ENCODE measurements at regions not wholly inside any gene's neighbourhood (a gene's known extent, or its start where the extent isn't known, plus 50 kb on each side); places are given as distances from the start of the nearest gene placed in this dataset.

DNA sequence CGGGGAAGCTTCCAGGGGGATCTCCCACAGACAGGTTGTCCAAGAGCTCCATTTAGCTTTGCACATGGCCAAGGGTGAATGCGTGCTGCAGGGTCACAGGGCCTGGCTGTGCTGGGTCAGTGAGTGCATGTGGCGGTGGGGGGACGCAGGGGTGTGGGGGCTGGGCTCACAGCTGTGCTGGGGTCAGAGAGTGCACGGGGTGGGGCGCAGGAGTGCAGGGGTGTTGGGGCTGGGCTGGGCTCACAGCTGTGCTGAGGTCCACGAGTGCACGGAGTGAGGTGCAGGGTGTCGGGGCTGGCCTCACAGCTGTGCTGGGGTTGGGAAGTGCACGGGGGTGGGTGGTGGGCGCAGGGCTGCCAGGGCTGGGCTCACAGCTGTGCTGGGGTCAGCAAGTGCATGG, 557.7 kb downstream of the BRD1 start:
- DNase-seq = no peak

DNA sequence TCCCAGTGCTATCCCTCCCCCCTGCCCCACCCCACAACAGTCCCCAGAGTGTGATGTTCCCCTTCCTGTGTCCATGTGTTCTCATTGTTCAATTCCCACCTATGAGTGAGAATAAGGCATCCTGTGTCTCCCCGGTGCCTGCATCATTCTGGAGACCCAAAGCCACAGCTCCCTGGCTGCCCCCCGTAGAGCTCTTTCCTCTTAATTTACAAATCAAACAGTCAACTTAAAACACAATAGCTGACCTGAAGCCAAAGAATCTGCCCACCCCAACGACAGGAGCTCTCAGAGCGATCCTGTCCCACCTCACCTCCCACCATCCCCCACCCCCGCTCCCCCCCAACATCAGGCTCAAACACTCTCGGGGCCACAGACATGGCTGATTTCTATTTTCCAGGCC, 558.3 kb downstream of the BRD1 start:
- DNase-seq = no peak

DNA sequence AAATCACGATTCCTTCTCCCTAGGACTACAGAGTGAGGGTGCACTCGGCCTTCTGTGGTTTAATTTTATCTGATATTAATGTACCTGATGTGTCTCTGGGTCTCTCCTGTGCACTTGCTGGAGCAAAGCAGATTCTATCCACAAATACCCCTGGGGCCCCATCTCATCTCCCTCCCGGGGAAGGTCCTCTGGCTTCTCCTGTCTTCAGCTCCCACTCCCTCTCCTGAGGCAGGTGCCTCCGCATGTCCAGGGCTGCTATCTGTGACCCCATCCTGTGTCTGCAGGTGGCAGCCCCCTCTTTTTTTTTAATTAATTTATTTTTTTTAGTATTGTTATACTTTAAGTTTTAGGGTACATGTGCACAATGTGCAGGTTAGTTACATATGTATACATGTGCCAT, 558.7 kb downstream of the BRD1 start:
- no peak for DNase-seq

DNA sequence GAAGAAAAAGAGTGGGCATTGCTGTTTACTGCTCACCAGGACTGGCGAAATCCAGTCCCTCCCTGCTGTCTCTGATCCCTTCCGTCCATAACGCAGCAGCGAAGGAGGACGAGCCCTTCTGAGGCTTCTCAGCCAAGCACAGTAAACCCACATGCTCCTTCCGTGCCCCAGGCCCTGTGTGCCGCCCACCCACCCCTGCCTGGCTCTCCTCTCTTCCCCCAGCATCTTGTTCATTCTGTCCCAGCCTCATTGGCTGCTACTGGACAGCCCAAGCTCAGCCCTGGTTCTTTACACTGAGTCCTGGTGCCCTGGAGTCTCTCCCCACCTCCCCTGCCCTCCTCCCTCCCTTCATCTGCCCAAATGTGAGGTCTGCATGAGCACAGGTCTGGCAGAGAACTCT, 559.7 kb downstream of the BRD1 start:
- DNase-seq = no peak

DNA sequence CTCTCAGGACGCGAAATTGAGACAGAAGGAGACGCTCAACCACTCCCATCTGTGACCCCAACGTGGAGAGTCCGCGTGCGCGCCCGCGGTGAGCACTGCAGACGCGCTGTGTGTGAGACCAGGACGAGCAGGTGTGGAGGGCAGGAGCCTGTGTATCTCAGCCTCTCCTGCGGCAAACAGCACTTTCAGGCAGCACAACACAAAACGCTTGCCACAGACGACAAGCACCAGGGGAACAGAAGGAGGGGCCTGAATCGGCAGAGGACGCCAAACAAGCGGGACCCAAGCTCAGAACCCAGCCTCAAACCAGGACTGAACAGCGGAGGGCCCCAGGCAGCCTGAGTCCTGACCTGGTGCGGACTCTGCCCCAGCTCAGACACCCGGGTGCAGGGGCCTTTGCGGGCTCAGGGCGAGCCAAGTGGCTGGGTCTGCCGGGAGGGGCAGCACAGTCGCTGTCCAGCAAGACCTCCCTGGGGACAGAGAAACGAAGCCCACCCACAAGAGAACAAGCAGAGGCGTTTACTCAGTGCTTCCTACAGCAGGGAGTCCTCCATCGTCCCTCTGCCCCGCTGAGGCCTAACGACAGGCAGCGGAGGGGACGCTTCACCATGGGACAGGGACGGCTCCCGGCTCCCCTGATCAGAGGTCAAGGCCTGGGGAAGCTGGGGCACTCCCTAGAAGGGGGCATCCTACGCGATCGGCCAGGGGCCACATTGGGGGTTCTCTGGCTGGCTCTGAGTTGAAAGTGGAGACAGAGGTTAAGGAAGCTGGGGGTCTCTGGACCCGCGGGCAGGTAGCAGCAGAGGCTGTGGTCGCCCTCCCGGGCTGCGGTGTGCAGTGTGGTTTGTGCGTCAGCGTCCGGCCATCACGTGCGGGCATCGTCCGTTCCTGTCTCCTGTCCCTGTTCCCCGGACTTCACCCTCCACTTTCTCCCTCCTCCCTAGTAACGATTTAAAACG, 560.8 kb downstream of the BRD1 start:
- DNase-seq = no peak

DNA sequence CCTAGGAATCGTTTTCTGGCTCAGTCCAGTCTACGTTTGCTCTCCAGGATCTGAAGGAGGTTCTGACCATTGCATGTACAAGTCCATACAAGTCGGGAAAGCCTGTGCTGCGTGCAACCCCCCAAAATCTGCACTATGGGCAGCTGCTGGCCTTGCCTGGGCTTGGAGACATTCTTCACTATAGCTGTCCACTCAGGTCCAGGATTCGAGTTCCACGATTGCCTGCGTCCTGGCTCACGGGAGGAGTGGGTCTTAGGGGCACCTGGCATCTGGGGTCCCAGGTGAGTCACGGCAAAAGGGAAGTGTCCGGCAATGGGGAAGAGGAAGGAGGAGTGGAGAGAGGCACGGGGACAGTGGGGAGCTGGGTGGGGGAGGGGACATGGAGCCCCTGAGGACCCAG, 563.0 kb downstream of the BRD1 start:
- DNase-seq = no peak

DNA sequence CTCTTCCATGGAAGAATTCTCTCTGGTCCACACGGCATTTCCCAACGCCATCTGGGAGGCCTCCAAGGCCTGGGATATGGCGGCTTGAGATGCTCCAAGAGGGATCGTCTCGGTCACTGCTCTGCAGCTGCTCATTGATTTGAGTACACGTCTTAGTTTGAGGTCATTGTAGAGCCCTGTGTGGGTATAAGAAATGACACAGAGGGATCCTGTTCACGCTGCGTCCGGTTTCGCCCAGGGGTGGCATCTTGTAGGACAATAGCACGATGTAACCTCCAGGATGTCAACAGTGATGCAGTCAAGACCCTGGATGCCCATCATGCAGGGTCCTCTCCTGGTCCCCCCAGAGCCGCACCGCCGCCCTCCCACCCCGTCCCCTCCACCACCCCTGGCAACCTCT, 564.6 kb downstream of the BRD1 start:
- no peak for DNase-seq

DNA sequence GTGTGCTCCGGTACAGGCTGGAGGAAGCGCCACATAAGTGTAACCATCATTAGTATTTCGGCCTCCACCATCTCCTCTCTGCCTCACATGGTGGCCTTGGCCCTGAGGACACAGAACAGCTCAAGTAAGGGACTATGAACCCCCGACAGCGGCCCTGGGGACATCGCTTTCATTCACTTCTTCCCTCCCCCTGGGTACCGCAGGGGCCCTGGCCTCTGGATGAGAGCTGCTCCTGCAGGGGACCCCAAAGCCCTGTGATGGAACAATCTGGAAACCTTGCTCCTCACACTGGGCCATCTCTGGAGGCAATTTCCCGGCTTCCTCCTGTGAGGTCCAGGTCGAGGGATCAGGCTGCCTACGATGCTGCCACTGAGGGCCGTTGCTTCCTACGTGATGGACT, 565.5 kb downstream of the BRD1 start:
- no peak for DNase-seq

DNA sequence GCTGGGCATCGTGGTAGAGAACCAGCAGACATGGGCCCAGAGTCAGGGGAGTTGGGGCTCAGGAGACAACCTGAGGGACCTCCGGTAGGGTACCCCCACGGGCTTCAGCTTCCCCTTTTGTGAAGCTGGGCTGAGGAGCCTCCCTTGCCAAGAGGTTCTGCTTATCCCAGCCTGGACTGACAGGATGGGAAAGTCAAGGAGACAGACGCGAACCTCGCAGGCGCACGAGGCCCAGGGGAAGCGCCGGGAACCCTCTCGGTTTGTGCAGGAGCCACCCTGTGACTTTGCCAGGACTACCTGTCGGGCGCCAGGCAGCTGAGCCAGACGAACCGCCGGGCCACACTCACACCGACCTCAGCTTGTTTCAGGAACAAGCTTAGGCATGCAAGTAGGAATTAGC, 566.1 kb downstream of the BRD1 start:
- DNase-seq = no peak

DNA sequence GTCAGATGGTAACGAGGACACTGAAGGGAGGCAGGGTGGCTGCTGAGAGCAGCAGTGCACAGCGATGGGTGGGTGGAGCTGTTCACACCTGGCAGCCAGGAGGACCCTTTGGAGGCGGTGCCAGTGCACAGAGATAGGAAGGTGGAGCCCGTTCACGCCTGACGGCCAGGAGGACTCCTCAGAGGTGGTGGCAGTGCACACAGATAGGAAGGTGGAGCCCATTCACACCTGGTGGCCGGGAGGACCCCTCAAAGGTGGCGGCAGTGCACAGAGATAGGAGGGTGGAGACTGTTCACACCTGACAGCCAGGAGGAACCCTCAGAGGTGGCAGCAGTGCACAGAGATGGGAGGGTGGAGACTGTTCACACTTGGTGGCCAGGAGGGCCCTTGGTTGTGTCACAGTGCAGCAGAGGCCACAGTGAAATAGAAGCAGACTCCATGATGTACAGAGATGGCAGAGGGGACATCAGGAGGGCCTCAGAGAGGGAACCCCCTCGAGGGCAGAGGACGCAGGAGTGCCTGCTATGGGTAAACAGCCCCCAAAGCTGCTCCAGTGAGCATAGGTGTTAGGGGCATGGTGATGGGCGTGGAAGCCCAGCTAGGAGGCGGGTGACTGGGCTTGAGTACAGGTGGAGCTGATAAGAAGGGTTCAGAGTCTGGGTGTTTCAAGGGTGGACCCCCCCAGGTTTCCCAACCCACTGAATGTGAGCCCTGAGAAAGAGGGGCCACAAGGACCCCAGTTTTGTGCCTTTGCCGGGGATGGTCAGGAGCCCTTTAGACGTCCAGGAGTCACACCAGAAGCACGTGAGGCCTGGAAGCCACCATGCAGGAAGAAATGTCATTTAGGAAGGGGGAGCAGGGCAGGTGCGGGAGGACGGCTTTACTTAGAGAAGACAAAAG, 566.7 kb downstream of the BRD1 start:
- no peak for DNase-seq

DNA sequence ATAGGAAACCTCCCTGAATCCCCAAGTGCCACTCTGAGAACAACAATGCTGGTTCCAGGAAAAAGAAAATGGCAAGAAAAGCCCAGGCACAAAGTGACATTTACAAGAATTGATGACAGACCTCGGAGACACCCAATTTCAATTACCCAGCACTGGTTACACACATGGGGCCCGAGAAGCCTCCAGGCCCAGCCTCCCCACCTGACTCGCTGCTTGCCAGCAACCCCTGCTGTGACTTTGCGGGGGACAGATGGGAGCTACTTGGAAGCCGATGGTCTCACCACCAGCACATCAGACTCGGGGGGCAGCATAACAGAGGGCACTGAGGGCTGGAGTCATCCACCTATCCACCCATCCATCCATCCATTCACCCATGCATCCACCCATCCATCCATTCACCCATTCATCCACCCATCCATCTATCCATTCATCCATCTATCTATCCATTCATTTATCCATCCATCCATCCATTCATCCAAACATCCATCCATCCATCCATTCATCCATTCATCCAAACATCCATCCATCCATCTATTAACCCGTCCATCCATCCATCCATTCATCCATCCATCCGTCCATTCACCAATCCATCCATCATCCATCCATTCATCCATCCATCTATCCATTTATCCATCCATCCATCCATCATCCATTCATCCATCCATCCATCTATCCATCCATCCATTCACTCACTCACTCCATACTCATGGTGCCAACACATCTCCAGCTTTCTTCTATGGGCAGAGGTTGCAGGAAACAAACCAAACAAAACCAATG, 567.6 kb downstream of the BRD1 start:
- DNase-seq = no peak

DNA sequence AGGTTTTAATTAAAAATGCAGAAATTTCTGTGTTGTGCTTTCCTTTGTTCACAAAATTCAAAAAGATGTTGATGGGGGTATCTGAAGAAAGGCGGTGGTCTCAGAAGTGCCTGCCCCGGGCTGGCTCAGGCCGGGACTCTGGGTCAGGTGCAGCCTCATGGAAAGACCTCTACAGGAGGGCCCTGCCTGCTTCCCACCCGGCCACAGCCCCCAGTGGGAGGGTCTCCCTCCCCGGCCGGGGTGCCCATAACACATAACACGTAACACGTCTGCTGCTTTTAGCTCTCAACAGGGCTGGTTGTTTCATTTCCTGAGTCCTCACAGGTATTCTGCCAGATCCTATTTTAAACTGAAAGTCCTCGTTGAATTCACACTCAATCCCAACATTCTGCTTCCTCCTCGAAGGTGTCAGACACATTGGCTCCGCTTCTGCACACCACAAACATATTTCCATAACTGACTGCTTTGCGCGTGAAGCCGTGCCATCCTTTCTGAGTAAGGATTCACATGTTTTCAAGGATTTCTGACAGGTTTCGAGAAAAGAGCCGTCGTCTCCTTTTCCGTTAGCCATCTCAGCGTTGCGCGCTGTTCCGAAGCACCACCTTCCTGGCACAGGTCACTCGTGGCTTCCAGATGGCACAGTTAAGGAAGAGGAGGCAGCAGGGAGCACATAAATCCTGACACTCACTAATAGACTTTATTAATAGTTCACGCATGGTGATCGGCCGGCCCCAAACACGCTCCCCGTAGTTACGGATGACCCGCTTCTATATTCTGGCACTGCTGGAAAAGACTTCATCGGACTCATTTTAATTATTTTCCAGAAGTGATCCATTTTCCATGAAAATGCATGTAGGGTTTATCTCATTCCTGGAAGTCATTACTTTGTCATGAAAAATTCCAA, 569.3 kb downstream of the BRD1 start:
- DNase-seq = no peak

DNA sequence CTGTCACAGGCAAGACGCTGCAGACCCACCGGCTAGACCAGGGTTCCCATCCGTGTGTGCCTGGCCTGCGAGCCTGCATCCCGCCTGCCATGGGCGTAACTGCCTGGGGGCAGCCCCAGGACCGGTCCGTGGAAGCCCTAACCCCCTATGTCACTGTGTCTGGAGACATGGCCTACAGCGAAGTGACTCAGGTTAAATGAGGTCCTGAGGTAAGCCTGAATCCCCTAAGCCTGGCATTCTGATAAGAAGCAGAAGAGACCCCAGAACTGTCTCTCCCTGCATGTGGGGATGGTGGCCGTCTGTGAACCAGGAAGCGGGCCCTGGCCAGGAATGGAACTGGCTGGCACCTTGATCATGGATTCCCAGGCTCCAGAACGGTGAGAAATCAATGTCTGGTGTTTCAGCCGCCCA, 570.1 kb downstream of the BRD1 start:
- no peak for DNase-seq

DNA sequence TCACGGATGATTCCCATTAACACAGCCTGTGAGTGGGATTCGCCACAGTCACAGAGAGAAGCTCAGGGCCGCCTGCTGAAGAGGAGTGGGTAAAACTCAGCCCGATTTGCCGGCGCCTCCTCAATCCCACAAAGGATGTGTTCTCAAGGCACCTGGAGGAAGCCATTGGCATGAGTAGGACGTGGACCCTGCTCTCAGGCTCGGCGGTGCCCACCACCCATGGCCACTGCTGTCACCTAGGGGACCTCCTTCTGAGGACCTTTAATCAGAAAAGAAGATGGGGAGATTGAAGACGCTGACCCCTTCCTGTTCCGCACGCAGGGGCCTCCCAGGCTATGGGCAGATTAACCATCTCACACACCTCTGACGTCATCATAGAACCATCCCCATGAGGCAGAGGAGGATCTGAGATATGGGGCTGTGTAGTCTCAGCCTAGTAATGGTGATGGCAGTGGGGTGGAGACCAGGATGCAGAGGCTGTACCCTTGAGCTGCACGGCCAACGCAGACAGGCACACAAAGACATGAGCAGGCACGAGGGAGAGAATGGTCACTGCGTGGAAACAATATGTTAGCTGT, 571.8 kb downstream of the BRD1 start:
- DNase-seq = no peak

DNA sequence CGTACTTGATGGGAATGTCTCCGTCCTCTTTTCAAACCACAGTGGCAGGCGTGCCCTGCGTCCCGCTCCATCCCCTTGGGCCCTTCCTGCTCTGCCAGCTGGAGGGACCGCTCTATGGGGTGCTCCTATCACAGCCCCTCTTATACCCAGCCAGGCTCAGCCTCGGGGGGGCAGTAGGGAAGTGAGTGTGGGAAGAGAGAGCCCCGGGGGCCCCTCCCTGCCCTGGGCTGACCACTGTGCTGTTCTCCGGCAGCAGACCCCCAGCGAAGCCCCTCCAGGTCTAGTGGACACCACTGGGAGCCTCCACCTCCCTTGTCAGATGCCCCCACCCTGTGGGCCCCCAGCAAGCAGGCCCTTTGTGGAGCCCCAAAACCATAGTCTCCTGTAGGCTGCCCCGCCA, 572.5 kb downstream of the BRD1 start:
- DNase-seq = no peak

DNA sequence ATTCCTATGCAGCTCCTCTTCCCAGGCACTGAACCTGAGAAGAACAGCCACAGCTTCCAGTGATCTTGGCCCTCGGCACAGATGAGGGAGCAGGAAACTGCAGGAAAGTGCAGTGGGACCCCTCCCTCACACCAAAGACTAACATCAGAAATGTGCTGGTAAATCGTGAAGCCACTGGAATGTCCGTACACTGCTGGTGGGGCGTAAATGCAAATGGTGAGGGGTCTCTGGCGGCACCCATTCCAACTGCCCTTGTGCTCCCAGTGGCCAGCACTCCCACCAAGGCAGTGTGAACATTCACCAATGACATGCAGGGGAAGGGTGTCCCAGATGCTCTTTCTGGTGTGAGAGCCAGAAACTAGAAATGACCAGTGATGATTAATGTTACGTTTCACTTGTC, 574.0 kb downstream of the BRD1 start:
- no peak for DNase-seq

DNA sequence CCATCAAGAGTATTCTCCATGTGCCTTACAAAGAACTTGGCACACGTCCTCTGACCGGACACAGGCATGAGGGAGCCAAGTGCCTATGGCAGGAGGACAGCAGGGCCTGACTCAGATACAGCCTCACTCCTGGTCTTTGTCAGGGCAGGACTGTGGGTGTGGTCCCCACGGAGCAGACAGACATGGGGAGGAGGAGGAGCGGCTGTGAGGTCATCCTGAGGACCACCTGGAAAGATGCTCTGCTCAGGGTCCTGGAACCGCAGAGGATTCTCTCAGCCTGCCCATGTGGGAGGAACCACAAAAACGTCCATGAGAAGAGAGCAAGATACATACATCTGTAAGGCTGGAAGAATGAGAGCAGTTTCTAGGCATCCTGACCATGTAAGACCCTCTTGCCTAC, 576.3 kb downstream of the BRD1 start:
- no peak for DNase-seq

DNA sequence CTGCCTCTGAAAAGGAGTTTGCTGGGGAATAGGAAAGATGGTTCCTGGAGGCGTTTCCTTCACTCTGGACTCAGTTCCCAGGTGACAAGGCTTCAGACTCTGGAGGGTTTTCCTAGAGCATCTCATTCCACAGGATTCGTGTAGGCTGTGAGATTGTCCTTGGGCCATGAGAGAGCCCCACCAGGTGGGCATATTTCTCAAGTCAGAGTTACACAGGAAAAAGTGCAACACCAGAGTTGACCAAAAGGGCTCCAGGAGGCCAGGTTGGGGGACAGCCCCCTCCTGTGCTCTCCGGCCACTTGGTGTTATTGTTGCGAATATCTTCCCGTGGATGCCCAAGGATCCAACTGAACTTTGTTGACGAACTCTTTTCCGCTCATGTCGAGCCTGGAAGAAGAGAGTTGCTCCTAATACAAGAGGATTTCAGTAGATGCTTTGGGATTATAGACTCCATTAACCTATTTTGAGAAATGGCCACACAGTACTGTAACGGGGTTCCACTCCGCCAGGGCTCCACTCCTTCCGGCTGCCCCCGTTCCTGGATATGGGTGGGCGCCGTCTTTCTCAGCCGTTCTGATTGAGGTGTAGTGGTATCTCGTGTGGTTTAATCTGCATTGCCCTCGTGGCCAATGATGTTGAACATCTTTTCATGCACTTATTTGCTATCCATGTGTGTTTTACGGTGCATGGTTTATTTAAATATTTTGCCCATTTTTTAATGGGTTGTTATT, 580.3 kb downstream of the BRD1 start:
- DNase-seq = no peak

DNA sequence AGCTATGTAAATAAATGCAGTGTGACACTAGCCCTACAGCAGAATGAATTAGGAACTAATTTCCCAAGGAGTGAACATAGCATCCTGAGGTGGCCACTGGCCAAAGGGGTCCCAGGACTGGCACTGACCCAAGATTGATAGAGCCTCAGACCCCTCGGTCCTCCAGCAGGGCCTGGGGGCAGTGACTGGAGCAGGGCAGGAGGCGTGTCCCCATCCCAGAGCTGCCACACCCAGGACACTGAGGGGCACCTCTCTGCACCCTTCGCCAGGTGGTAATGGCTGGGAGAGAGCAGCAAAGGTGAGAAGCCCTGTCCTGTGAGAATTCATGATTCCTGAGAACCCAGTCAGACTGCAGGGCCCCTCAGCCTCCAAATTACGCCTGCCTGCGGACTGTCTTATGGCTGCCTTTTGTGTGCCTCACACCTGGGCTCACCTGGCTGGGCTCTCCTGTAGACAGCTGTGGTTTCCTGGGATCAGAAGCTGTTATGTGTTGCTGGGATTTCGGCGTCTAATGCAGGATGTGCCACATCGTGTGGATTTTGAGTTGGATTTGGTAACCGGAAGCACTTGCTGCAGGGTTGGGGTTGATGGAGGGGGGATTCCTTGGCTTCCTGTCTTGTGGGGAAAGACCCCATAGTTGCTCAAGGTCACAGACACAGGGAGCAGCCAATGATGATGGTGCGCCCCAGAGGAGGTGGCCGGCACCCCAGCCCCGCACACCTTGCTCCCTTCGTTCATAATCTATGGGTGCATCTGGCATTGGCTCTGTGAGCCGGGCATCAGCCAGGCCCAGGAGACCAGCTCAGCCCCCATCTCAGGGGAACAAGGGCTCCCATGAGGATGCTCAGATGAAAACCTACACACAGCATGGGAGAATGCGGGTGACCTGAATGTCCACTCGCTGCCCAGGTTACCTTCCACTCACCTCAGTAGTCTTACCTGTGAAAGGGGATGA, 582.9 kb downstream of the BRD1 start:
- DNase-seq = no peak

DNA sequence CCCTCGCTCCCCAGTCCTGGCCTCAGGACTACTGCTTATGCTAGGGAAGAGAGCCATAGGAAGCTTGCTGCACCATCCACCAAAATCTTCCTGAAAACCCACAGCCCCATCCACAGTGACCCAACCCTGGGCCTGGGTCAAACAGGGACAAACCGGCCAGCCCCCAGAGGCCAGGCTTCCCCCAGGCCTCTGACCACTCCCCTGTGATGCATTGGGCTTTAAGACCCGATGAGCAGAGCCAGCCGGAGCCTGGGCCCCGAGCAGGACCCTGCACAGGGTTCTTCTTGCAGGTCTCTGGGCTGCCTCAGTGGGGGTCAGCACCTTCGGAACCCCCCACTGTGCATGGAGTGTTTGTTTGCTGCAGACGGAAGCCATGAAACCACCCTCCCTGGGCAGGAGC, 583.7 kb downstream of the BRD1 start:
- DNase-seq = no peak
